ENCODE measurements at regions not wholly inside any gene's neighbourhood (a gene's known extent, or its start where the extent isn't known, plus 50 kb on each side); places are given as distances from the start of the nearest gene placed in this dataset.
A peak's percentile ranks its signal among the peaks of the same experiment; 100 is the strongest.

DNA sequence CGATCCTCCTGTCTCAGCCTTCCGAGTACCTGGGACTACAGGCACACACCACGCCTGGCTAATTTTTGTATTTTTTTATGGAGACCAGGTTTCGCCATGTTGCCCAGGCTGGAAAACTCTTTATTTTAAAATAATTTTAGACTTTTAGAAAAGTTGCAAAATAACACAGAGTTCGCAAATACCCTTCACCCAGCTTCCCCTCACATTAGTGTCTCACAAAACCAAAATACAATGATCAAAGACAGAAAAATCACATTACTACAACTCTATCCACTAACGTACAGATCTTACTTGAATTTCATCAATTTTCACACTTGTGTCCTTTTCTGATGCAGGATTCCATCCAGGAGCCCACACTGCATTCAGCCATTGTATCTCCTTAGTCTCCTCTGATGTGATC, 58.8 kb upstream of the ERRFI1 start:
- no peak for DNase-seq (ENCODE audit: low read depth)

GRCh38 chr1:8083739-8084484, 57.8 kb upstream of the ERRFI1 start:
- DNase-seq (ENCODE audit: low read depth): peak; percentile 88

GRCh38 chr1:8082945-8083344, 56.8 kb upstream of the ERRFI1 start:
- peak; percentile 72 for DNase-seq (ENCODE audit: low read depth)

- no peak for DNase-seq (ENCODE audit: low read depth)
Observed at GRCh38 chr1:8078176-8078671, 52.1 kb upstream of the ERRFI1 start.

DNA sequence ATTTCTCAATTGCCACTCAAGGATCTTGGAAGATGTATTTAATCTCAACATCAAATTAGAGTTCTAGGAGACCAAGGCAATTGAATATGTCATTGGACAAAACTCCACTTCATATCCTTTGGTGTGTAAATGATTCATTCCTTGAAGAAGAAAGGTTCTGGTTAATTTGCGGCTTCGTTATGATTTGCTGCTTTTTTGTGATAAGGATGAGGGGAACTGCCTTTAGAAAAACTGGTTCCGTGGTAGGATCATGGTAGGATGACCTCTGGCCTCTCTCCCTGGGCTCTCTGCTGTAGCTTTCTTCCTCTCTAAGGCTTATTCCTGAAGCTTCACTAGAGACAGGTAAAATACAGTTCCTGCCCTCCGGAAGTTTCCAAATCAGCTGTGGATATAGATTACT, 51.5 kb upstream of the ERRFI1 start:
- DNase-seq (ENCODE audit: low read depth): no peak

DNA sequence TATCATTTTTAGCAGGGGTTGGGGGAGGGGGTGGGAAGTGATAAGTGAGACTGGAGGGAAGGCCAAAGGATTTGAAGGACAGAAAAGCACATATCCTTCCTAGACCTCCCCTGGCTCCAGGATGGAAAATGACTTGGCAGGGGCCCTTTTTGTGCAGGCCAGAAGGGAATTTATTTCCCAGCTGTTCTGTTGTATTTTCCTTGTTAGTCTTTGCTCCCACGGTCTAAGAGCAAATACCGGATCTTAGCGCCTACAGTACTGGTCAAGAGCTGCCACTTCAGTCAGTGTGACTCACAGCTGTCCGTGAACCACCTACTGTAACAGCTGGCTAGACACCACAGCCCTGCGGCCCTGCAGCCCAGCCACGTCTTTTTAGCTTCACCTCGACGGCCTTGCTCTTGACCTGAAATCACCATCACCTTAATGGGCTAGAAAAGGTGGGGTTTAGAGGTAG, 51.0 kb upstream of the ERRFI1 start:
- peak; percentile 88 for DNase-seq (ENCODE audit: low read depth)

- DNase-seq (ENCODE audit: low read depth): no peak
Observed at GRCh38 chr1:8076176-8076575, 50.1 kb upstream of the ERRFI1 start.

All from stromal cell of bone marrow (primary cell).